Fibroblast of skin of left quadriceps (primary cell): ENCODE measurements at regions not wholly inside any gene's neighbourhood (a gene's known extent, or its start where the extent isn't known, plus 50 kb on each side); places are given as distances from the start of the nearest gene placed in this dataset.

Source experiments
- DNase-seq, 2 experiments: peaks; one replicate each; pipeline ENCODE4 v3.0.0-alpha.2; 2013; ENCODE audit warnings: low read depth in 2 of 2

- no peak for DNase-seq
Observed at GRCh38 chr2:78023356-78023755, 501.2 kb upstream of the LRRTM4 start.

DNA sequence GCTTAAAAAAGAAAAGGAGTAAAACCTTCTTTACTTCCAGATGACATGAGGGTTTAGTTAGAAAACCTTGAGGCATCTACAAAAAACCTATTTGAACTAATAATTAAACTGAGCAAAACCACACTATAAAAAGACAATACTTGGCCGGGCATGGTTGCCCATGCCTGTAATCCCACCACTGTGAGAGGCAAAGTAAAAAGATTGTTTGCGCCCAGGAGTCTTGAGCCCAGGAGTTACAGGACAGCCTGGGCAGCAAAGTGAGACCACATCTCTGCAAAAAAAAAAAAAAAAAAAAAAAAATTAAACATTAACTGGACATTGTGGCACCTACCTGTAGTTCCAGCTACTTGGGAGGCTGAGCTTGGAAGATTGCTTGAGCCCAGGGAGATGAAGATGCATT is 502.8 kb upstream of the LRRTM4 start:
- no peak for DNase-seq

GRCh38 chr2:78029392-78029995 is 507.3 kb upstream of the LRRTM4 start:
- no peak for DNase-seq

DNA sequence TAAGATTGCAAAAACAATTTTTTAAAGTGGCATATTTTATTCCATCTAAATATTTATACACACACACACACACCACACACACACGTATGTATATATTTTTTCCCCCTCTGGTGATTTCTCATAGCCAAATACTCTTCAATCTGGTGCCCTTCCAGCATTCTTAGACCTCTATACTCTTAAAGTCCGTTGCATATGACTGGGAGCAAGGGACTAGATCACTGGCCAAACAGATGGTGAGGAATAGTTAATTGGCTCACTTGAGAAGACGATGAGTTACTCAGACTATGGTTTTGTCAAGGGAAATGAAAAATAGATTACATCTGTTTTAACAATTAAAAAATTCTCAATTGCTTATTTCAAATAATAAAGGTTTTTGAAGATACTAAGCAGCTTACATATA is 512.5 kb upstream of the LRRTM4 start:
- DNase-seq = no peak

- no peak for DNase-seq
Observed at GRCh38 chr2:78035804-78036203, 513.6 kb upstream of the LRRTM4 start.

GRCh38 chr2:78051480-78051879 is 529.3 kb upstream of the LRRTM4 start:
- no peak for DNase-seq

DNA sequence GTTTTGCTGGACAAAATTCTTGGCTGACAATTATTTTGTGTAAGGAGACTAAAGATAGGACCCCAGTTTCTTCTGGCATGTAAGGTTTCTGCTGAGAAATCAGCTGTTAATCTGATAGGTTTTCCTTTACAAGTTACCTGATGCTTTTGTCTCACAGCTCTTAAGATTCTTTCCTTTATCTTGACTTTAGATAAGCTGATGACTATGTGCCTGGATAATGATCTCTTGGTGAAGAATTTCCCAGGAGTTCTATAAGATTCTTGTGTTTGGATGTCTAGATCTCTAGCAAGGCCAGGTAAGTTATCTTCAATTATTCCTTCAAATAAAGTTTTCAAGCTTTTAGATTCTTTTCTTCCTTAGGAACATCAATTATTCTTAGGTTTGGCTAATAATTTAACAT is 534.8 kb upstream of the LRRTM4 start:
- DNase-seq = no peak

DNA sequence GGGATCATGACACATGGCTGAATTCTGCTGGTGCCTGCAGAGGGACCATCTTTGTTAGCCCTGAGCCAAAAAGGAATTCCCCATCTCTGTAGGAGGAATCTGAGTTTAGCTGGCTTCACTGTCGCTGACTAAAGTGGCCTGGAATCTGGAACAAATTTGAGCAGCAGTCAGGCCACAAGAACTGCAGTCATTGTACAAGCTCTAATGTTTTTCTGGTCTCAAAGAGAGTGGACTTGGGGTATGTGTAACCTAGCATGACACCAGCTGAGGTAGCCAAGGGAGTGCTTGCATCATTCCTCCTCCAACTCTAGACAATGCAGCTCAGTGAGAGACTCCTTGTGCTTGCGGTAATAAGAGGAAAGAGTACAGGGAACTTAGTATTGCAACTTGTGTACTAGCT is 539.1 kb upstream of the LRRTM4 start:
- no peak for DNase-seq

DNA sequence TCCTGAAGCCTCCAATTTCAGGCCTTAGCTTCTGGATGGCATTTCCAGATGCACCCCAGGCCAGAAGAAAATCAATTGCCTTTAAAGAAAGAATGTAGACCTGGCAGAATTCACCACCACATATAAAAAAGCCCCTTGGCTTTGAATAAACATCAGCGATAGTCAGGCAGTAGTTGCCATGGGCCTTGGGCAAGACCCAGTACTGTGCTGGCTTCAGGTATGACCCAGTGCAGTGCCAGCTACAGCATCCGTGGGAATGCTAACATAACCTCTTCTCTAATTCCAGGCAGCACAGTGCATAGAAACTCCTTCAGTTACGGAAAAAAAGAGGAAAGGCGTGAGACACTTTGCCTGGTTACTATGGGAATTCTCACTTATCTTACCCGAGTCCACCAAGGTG is 539.6 kb upstream of the LRRTM4 start:
- no peak for DNase-seq

DNA sequence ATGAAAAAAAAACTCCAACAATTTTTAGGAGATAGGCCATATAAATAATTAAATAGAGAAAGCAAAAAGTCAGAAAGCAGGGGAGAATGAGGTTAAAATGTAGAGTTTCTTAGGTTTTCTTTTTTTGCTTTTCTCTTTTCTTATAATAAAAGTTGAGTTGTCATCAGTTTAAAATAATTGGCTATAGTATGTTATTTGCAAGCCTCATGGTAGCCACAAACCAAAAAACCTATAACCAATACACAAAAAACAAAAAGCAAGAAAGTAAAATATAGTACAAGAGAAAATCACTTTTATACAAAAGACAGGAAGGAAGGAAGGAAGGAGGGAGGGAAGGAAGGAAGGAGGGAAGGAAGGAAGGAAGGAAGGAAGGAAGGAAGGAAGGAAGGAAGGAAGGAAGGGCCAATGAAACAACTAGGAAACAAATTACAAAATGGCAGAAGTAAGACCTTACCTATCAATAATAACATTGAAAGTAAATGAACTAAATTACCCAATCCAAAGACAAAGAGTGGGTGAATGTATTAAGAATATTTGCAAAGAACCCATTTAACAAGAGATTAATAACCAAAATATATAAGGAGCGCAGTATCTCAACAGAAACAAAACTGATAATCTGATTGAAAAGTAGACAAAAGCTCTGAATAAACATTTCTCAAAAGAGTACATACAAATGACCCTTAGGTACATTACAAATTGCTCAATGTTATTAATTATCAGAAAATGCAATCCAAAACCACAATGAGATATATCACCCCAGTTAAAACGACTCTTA is 541.3 kb upstream of the LRRTM4 start:
- DNase-seq = no peak

- DNase-seq = no peak
Observed at GRCh38 chr2:78065366-78065765, 543.2 kb upstream of the LRRTM4 start.

- DNase-seq = no peak
Observed at GRCh38 chr2:78068808-78069207, 546.6 kb upstream of the LRRTM4 start.

GRCh38 chr2:78070693-78071092 is 548.5 kb upstream of the LRRTM4 start:
- DNase-seq = no peak

DNA sequence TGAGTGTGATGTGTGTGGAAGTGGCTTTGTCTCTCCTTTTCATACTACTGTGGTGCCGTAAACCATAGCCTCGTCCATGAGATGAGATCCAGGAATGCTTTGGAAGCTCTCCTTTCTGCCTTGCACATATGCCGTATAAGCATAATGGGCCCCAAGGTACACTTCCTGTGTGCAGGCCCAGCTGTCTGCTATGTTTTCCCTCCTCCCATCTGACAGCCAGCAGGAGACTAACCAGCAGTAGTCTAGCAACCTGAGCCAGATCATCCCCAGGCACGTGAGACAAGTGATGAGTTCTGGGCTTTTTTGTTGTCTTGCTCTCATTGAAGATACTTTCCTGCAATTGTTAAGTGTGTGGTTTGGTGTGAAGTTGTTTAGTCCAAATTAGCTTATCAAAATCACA is 555.5 kb upstream of the LRRTM4 start:
- DNase-seq = no peak

GRCh38 chr2:78082555-78082954 is 560.4 kb upstream of the LRRTM4 start:
- no peak for DNase-seq

DNA sequence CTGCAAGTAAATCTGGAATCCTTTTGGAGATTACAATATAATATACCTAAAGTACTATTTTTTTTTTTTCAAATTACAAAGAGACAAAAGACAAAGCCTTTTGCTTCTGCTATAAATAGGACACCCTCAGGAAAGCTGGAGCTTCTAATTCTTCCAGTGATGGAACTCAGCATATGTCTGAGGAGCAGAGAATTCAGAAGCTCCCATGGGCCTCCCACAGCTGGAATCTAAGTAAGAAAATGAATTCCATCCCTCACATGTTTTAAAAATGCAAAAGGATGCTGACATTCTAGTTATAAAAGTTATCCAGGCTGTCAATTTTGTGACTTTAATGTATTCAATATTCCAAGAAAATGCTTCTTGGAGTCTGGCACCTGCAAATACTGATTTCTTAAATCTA is 571.3 kb upstream of the LRRTM4 start:
- DNase-seq = no peak

DNA sequence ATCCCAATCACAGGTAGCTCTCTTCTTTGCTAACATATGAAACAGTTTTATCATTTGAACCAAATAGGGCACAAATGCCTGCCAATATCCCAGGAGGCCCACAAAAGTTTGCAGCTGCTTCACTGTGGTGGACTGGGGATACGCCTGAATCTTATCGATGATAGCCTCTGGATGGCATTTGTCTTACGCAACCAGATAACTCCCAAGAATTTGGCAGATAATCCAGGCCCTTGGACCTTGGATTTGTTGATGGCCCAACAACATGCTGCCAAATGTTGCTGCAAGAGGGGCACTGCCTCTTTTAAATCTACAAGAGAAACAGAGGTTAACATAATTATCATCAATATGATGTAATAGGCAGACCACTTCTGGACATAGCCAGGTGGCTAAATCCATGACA is 587.1 kb upstream of the LRRTM4 start:
- DNase-seq = no peak

- no peak for DNase-seq
Observed at GRCh38 chr2:78115291-78115690, 593.1 kb upstream of the LRRTM4 start.

GRCh38 chr2:78118037-78118436 is 595.9 kb upstream of the LRRTM4 start:
- no peak for DNase-seq

- no peak for DNase-seq
Observed at GRCh38 chr2:78120275-78120674, 598.1 kb upstream of the LRRTM4 start.

- no peak for DNase-seq
Observed at GRCh38 chr2:78125042-78125441, 602.9 kb upstream of the LRRTM4 start.

DNA sequence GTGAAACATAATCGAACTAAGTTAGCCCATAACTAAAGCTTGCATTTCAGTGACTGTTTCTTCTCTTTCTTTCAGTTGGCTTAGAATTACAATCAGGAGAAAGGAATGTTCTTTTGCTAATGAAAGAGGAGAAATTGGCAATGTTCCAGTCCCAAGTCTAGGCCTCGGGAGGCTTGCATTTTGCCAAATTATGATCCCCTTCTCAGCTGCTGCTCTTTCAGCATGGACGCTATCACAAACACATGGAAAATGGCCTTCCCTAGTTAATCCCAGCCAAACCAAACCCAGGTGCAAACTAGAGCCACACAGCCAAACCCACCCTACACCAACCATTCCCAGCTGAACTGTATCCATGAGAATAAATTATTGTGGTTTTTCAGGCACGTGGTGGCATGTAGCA is 605.2 kb upstream of the LRRTM4 start:
- DNase-seq = no peak
